ENCODE measurements at regions not wholly inside any gene's neighbourhood (a gene's known extent, or its start where the extent isn't known, plus 50 kb on each side); places are given as distances from the start of the nearest gene placed in this dataset.
"Not testable (repeated sequence)": the region's sequence is repeated elsewhere in the genome, so short reads cannot be mapped to it uniquely, and the experiment has no call there.

DNA sequence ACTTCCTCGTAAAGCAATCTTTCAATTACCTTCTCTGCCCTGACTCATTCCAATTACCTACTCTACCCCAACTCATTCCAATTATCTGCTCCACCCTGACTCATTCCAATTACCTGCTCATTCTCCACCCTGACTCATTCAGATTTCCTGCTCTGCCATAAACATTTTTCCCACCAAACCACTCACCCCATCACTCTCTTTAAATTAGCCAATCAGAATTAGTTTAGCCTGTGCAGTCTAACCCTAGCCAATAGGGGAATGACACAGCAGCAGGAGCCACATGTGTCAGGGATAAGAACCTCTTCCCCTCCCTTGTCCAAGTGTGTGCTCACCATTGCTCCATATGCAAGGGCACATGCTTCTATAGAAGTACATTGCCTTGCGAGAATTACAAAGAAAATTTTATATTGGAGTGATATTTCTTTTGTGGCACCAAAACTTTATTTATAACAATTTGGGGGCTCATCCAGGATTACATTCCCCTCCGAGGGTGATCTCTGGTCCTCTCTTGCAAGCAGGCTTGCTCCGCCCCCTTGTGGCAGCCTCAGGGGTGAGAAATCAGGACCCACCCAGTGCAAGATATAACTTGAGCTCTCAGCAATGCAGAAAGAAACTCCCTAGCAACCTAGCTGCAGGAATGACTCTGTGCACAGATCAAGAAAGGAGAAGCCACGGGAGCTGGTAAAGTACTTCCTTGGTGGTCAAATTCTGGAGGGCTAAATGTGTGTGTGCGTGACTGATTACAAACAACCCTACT lies 551.9 kb upstream of the EYS start:
- CTCF ChIA-PET (ENCODE audit: low intra/inter-chr PET ratio); H3K36me3 ChIP-seq (ENCODE audit: control insufficient read depth, insufficient read depth, low read length); FAIRE-seq; H3K4me1 ChIP-seq (replicated peaks in 1 of 2; ENCODE audit: control insufficient read depth in 2 of 2, insufficient read depth in 2 of 2, low read length in 2 of 2); POLR2A ChIA-PET; H3K79me2 ChIP-seq (ENCODE audit: control insufficient read depth, insufficient read depth, low read length); H2AFZ ChIP-seq (ENCODE audit: low read depth, low read length); H3K4me3 ChIP-seq; ATAC-seq; H3K9me1 ChIP-seq (ENCODE audit: control insufficient read depth, insufficient read depth, low read length); H4K20me1 ChIP-seq (replicated peaks; ENCODE audit: control insufficient read depth, insufficient read depth, low read length); H3K27me3 ChIP-seq (ENCODE audit: control insufficient read depth in 2 of 2, insufficient read depth in 2 of 2, low read length in 2 of 2); H3K27ac ChIP-seq (ENCODE audit: extremely low read depth, low read depth, low read length); H3K9me3 ChIP-seq (replicated peaks; ENCODE audit: control insufficient read depth, insufficient read depth, low read depth, low read length); BruUV-seq (replicated peaks); H3K9ac ChIP-seq (ENCODE audit: insufficient read depth in 1 of 2, low read depth in 2 of 2, low read length in 2 of 2); H3K4me2 ChIP-seq (ENCODE audit: insufficient read depth, low read length); in situ Hi-C loops (cut with MboI); DNase-seq (ENCODE audit: extremely low read depth in 1 of 4, low spot score in 3 of 4); intact Hi-C loops (cut with micrococcal nuclease): not testable (repeated sequence)
- 3% methylated on average over 6 of the region's 6 CpGs for WGBS (ENCODE audit: insufficient coverage, low coverage, missing lambda C conversion rate)

DNA sequence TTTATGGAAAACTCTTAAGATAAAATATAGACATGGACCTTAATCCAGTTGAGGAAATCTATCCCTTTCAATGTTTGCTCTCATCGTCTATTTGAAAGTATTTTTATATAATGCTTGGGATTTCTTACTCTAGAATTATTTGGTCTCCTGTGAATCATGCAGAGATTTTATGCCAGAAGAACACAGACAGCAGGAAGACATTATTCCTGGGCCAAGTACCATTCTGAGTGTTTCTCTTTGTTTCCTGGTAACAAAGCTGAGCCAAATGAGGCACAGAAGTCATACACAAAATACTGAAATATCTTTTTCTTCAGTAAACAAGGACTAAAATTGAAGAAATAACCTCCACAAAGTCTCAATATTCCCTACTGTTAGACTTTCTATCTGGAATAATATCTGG lies 538.2 kb upstream of the EYS start:
- intact Hi-C loops (cut with micrococcal nuclease) = no loop called here
- no peaks in the 10 kb centered on the region for H3K27me3 ChIP-seq (ENCODE audit: control insufficient read depth in 2 of 2, insufficient read depth in 2 of 2, low read length in 2 of 2)
- no peaks in the 10 kb centered on the region for H3K36me3 ChIP-seq (ENCODE audit: control insufficient read depth, insufficient read depth, low read length)
- no peak for DNase-seq (ENCODE audit: extremely low read depth in 1 of 4, low spot score in 3 of 4)
- H3K4me1 ChIP-seq (replicated peaks in 1 of 2; ENCODE audit: control insufficient read depth in 2 of 2, insufficient read depth in 2 of 2, low read length in 2 of 2) = no peaks in the 10 kb centered on the region
- POLR2A ChIA-PET = no interaction called here
- WGBS (ENCODE audit: insufficient coverage, low coverage, missing lambda C conversion rate) = 0% methylated on average over 1 of the region's 1 CpG
- no peaks in the 10 kb centered on the region for H3K79me2 ChIP-seq (ENCODE audit: control insufficient read depth, insufficient read depth, low read length)
- no peaks in the 10 kb centered on the region for H3K9me1 ChIP-seq (ENCODE audit: control insufficient read depth, insufficient read depth, low read length)
- H3K4me3 ChIP-seq = no peak overlapping the region
- no TSS peak for BruUV-seq (replicated peaks)
- no peak overlapping the region for H3K9ac ChIP-seq (ENCODE audit: insufficient read depth in 1 of 2, low read depth in 2 of 2, low read length in 2 of 2)
- ATAC-seq = no peak
- no peak for FAIRE-seq
- in situ Hi-C loops (cut with MboI) = no loop called here
- H2AFZ ChIP-seq (ENCODE audit: low read depth, low read length) = no peak overlapping the region
- no peak overlapping the region for H3K27ac ChIP-seq (ENCODE audit: extremely low read depth, low read depth, low read length)
- H4K20me1 ChIP-seq (replicated peaks; ENCODE audit: control insufficient read depth, insufficient read depth, low read length) = no peaks in the 10 kb centered on the region
- H3K4me2 ChIP-seq (ENCODE audit: insufficient read depth, low read length) = no peak overlapping the region
- no peaks in the 10 kb centered on the region for H3K9me3 ChIP-seq (replicated peaks; ENCODE audit: control insufficient read depth, insufficient read depth, low read depth, low read length)
- CTCF ChIA-PET (ENCODE audit: low intra/inter-chr PET ratio) = no interaction called here
- TF ChIP-seq STAT5B (CRISPR knock-in tag; IDR thresholded peaks at IDR 0.05) = no peak
- TF ChIP-seq TCF7L2 (IDR thresholded peaks at IDR 0.05; ENCODE audit: low read depth, low read length) = no peak
- no peak for TF ChIP-seq NCOA4 (IDR thresholded peaks at IDR 0.05; ENCODE audit: partially characterized antibody)
- no peak for TF ChIP-seq ZNF436 (CRISPR knock-in tag; IDR thresholded peaks at IDR 0.05)

All from K562 (cell line).